H1 (cell line): ENCODE measurements at regions not wholly inside any gene's neighbourhood (a gene's known extent, or its start where the extent isn't known, plus 50 kb on each side); places are given as distances from the start of the nearest gene placed in this dataset.

Experiments used
- CTCF ChIA-PET: fragments of 300-600 bp; sonication (Branson Sonifier 250); formaldehyde crosslinking; loops from one replicate; lab custom pipeline; 2021; ENCODE audit not compliant: partially characterized antibody; lab: Charles Lee
- POLR2A ChIA-PET: fragments of 300-600 bp; sonication (Branson Sonifier 250); formaldehyde crosslinking; loops from one replicate; lab custom pipeline; 2021; ENCODE audit warnings: inconsistent platforms; ENCODE audit not compliant: partially characterized antibody; lab: Charles Lee
- DNase-seq, 2 experiments: peaks; one replicate each; pipeline versions ENCODE4 v3.0.0 to v3.0.0-alpha.2; 2010 to 2022; ENCODE audit warnings: low spot score in 2 of 2, low read depth in 1 of 2, mixed read lengths in 1 of 2
- FAIRE-seq: peaks from 2 replicates; lab custom pipeline; 2011; peaks lifted over from hg19 to GRCh38; lab: Jason Lieb, UNC
- H2AFZ ChIP-seq: 2 replicates; pipeline ENCODE4 v1.8.1; 2012; ENCODE audit warnings: low read length, inconsistent platforms
- H2AK5ac ChIP-seq: 2 replicates; pipeline ENCODE4 v1.6.1; 2013; ENCODE audit warnings: low read depth, low read length
- H2BK120ac ChIP-seq: replicated peaks from 2 replicates; pipeline ENCODE3; 2013; ENCODE audit warnings: low read depth, low read length, inconsistent platforms
- H2BK12ac ChIP-seq: 2 replicates; pipeline ENCODE4 v1.6.1; 2013; ENCODE audit warnings: low read depth, low read length
- H2BK15ac ChIP-seq: 2 replicates; pipeline ENCODE4 v1.6.1; 2013; ENCODE audit warnings: low read length
- H2BK20ac ChIP-seq: 2 replicates; pipeline ENCODE4 v1.6.1; 2013; ENCODE audit warnings: low read length
- H2BK5ac ChIP-seq: 2 replicates; pipeline ENCODE4 v1.6.1; 2013; ENCODE audit warnings: low read depth, low read length
- H3K14ac ChIP-seq: 2 replicates; pipeline ENCODE4 v1.6.1; 2013; ENCODE audit warnings: inconsistent platforms; ENCODE audit not compliant: insufficient read length
- H3K18ac ChIP-seq: 2 replicates; pipeline ENCODE4 v1.6.1; 2013; ENCODE audit warnings: low read length; ENCODE audit errors: extremely low read depth
- H3K23ac ChIP-seq: 2 replicates; pipeline ENCODE4 v1.6.1; 2013; ENCODE audit warnings: inconsistent platforms; ENCODE audit not compliant: insufficient read length
- H3K23me2 ChIP-seq: 2 replicates; pipeline ENCODE4 v1.6.1; 2013; ENCODE audit warnings: low read depth, low read length
- H3K27ac ChIP-seq: 2 replicates; pipeline ENCODE4 v1.6.1; 2011; ENCODE audit warnings: low read depth, low read length, inconsistent platforms
- H3K27me3 ChIP-seq, 4 experiments: replicated peaks in 1 of 4; 1 replicate in 1 of 4; 2 replicates in 3 of 4; pipeline versions ENCODE4 v1.6.1 to v1.8.1; 2011 to 2013; ENCODE audit warnings: low read length in 3 of 4, mild to moderate bottlenecking in 3 of 4, inconsistent platforms in 2 of 4, mixed read lengths in 2 of 4, moderate library complexity in 1 of 4; ENCODE audit not compliant: control insufficient read depth in 3 of 4, insufficient read depth in 3 of 4; ENCODE audit errors: extremely low read depth in 1 of 4
- H3K36me3 ChIP-seq, 4 experiments: 2 replicates each; pipeline versions ENCODE4 v1.6.1 to v1.8.1; 2011 to 2013; ENCODE audit warnings: mild to moderate bottlenecking in 4 of 4, low read length in 3 of 4, moderate library complexity in 2 of 4, control low read depth in 1 of 4, inconsistent platforms in 1 of 4; ENCODE audit not compliant: insufficient read depth in 4 of 4, control insufficient read depth in 2 of 4
- H3K4ac ChIP-seq: replicated peaks from 2 replicates; pipeline ENCODE3; 2013; ENCODE audit warnings: low read length, low read depth, mixed read lengths, inconsistent platforms; ENCODE audit not compliant: insufficient read length
- H3K4me1 ChIP-seq, 4 experiments: replicated peaks in 1 of 4; 1 replicate in 1 of 4; 2 replicates in 3 of 4; pipeline versions ENCODE4 v1.6.1 to v1.8.1; 2011 to 2013; ENCODE audit warnings: low read length in 3 of 4, inconsistent platforms in 2 of 4, mixed read lengths in 1 of 4; ENCODE audit not compliant: insufficient read depth in 4 of 4, control insufficient read depth in 3 of 4
- H3K4me2 ChIP-seq, 2 experiments: 2 replicates each; pipeline versions ENCODE4 v1.6.1 to v1.8.1; 2011 to 2013; ENCODE audit warnings: low read depth in 2 of 2, low read length in 2 of 2, control low read depth in 1 of 2, inconsistent platforms in 1 of 2, mild to moderate bottlenecking in 1 of 2; ENCODE audit not compliant: insufficient read depth in 1 of 2
- H3K4me3 ChIP-seq, 4 experiments: fragments of 200-600, 300-600 bp in 1 of 4; sonication (generic), shearing (Covaris generic), sonication (Bioruptor Twin) in 1 of 4; 2 replicates each; pipeline versions ENCODE4 v1.5.1 to v1.8.1; 2011 to 2016; ENCODE audit warnings: low read length in 4 of 4, low read depth in 3 of 4, control low read depth in 2 of 4, inconsistent platforms in 2 of 4, mild to moderate bottlenecking in 2 of 4, mixed read lengths in 1 of 4, moderate library complexity in 1 of 4; ENCODE audit not compliant: insufficient read depth in 2 of 4; ENCODE audit errors: extremely low read depth in 1 of 4
- H3K56ac ChIP-seq: replicated peaks from 2 replicates; pipeline ENCODE3; 2013; ENCODE audit warnings: low read depth, mild to moderate bottlenecking, mixed read lengths, low read length, inconsistent platforms; ENCODE audit not compliant: insufficient read length
- H3K79me1 ChIP-seq: 2 replicates; pipeline ENCODE4 v1.6.1; 2013; ENCODE audit warnings: low read depth, low read length, control low read depth
- H3K79me2 ChIP-seq, 2 experiments: 2 replicates each; pipeline versions ENCODE4 v1.6.1 to v1.8.1; 2012 to 2013; ENCODE audit warnings: low read length in 2 of 2, mild to moderate bottlenecking in 2 of 2, inconsistent platforms in 1 of 2; ENCODE audit not compliant: insufficient read depth in 2 of 2, control insufficient read depth in 1 of 2
- H3K9ac ChIP-seq, 4 experiments: replicated peaks in 1 of 4; 1 replicate in 1 of 4; 2 replicates in 3 of 4; pipeline versions ENCODE4 v1.6.1 to v1.8.1; 2011 to 2013; ENCODE audit warnings: low read depth in 3 of 4, low read length in 3 of 4, control low read depth in 2 of 4, mild to moderate bottlenecking in 2 of 4, moderate library complexity in 2 of 4, inconsistent platforms in 1 of 4; ENCODE audit errors: extremely low read depth in 1 of 4
- H3K9me3 ChIP-seq, 2 experiments: 2 replicates each; pipeline versions ENCODE4 v1.6.1 to v1.8.1; 2012 to 2013; ENCODE audit warnings: mild to moderate bottlenecking in 2 of 2, moderate library complexity in 2 of 2, control low read depth in 1 of 2, inconsistent platforms in 1 of 2, low read depth in 1 of 2, low read length in 1 of 2, mixed read lengths in 1 of 2; ENCODE audit not compliant: insufficient read depth in 2 of 2
- H4K20me1 ChIP-seq, 2 experiments: replicated peaks in 1 of 2; 2 replicates each; pipeline versions ENCODE3 to v1.8.1; 2011 to 2013; ENCODE audit warnings: inconsistent platforms in 2 of 2, low read length in 2 of 2, mild to moderate bottlenecking in 1 of 2; ENCODE audit not compliant: insufficient read depth in 2 of 2, control insufficient read depth in 1 of 2
- H4K5ac ChIP-seq: 2 replicates; pipeline ENCODE4 v1.6.1; 2013; ENCODE audit warnings: low read length, low read depth, mixed read lengths, inconsistent platforms; ENCODE audit not compliant: insufficient read length
- H4K8ac ChIP-seq: 2 replicates; pipeline ENCODE4 v1.8.0; 2013; ENCODE audit warnings: mild to moderate bottlenecking, moderate library complexity, low read length, inconsistent platforms; ENCODE audit not compliant: insufficient read depth; ENCODE audit errors: extremely low read depth
- H4K91ac ChIP-seq: replicated peaks from 2 replicates; pipeline ENCODE3; 2013; ENCODE audit warnings: low read length, mixed read lengths, inconsistent platforms; ENCODE audit not compliant: insufficient read length
- CBX5 ChIP-seq: fragments of 300-800, 300-1000 bp; sonication (generic); IDR thresholded peaks from 2 replicates; pipeline ENCODE4 v1.7.1; 2016; ENCODE audit warnings: antibody characterized with exemption, low read length, low read depth
- GTF2F1 ChIP-seq: IDR thresholded peaks from 2 replicates; pipeline ENCODE4 v1.6.1; 2012; ENCODE audit warnings: low read depth, low read length, improper control_type of control experiment, borderline replicate concordance
- HDAC2 ChIP-seq, 2 experiments: fragments of 300-600 bp in 1 of 2; sonication (generic) in 1 of 2; IDR thresholded peaks; 2 replicates each; pipeline ENCODE4 v1.6.1; 2011 to 2012; ENCODE audit warnings: low read depth in 2 of 2, low read length in 2 of 2, mild to moderate bottlenecking in 2 of 2, moderate library complexity in 2 of 2, borderline replicate concordance in 1 of 2, inconsistent platforms in 1 of 2
- JUND ChIP-seq: IDR thresholded peaks from 2 replicates; pipeline ENCODE4 v1.6.1; 2011; ENCODE audit warnings: mild to moderate bottlenecking, improper control_type of control experiment, low read length
- NANOG ChIP-seq: IDR thresholded peaks from 2 replicates; pipeline ENCODE4 v1.6.1; 2011; ENCODE audit warnings: low read length, low read depth, mild to moderate bottlenecking, inconsistent platforms; ENCODE audit not compliant: insufficient read depth, poor library complexity, severe bottlenecking
- RAD21 ChIP-seq, 2 experiments: IDR thresholded peaks in 1 of 2; conservative IDR thresholded peaks in 1 of 2; 2 replicates each; pipeline ENCODE4 v1.6.1; 2011; ENCODE audit warnings: low read depth in 2 of 2, low read length in 2 of 2, improper control_type of control experiment in 1 of 2, inconsistent platforms in 1 of 2, mild to moderate bottlenecking in 1 of 2, moderate library complexity in 1 of 2
- TAF7 ChIP-seq: optimal IDR thresholded peaks from 2 replicates; pipeline ENCODE3; 2011; ENCODE audit warnings: low read depth, mild to moderate bottlenecking, inconsistent platforms, low read length, moderate library complexity, borderline replicate concordance
- WGBS, 2 experiments: shearing (Covaris generic) in 1 of 2; methylation state at CpG; one replicate each; pipeline versions ENCODE4 v1.1.6 to v1.1.7; 2013 to 2015; ENCODE audit warnings: low lambda C conversion rate in 2 of 2, mixed read lengths in 2 of 2, inconsistent platforms in 1 of 2, low coverage in 1 of 2, missing lambda C conversion rate in 1 of 2; ENCODE audit not compliant: insufficient replicate concordance in 2 of 2, insufficient coverage in 1 of 2, insufficient read length in 1 of 2; ENCODE audit errors: extremely low coverage in 1 of 2, missing lambda C conversion rate in 1 of 2; 5-methylcytosine and 5-hydroxymethylcytosine counted together
- TF ChIP-seq, protein P1 (sequence below): IDR thresholded peaks from 2 replicates; pipeline ENCODE4 v1.6.1; 2012; ENCODE audit warnings: inconsistent platforms
- TF ChIP-seq, protein P2 (sequence below): IDR thresholded peaks from 2 replicates; pipeline ENCODE4 v1.6.1; 2012; ENCODE audit warnings: inconsistent platforms

GRCh38 chr6:112413780-112414179, 66.7 kb downstream of the RFPL4B start:
- POLR2A ChIA-PET: no interaction called here
- no peaks in the 10 kb centered on the region for H3K79me2 ChIP-seq
- H2BK20ac ChIP-seq: no peak overlapping the region
- WGBS, 2 experiments: 96% methylated on average over 1 of the region's 1 CpG; no CpG with 5 or more reads in 1 of the 2 experiments
- H3K18ac ChIP-seq: no peak overlapping the region
- H3K23ac ChIP-seq: no peak overlapping the region
- H3K27me3 ChIP-seq: no peaks in the 10 kb centered on the region
- no peak overlapping the region for H3K4me2 ChIP-seq
- no peak overlapping the region for H3K4ac ChIP-seq
- H3K9ac ChIP-seq: no peak overlapping the region
- H4K5ac ChIP-seq: no peak overlapping the region
- H2AFZ ChIP-seq: no peak overlapping the region
- no peak overlapping the region for H2AK5ac ChIP-seq
- no peak overlapping the region for H2BK5ac ChIP-seq
- peaks cover 2 to 3% of the 10 kb centered on the region in 2 experiments; a peak in 1 of 4 replicates for H3K9me3 ChIP-seq
- H2BK12ac ChIP-seq: no peak overlapping the region
- no peak overlapping the region for H3K14ac ChIP-seq
- H2BK15ac ChIP-seq: no peak overlapping the region
- DNase-seq (no peak), FAIRE-seq (no peak)
- no peak overlapping the region for H3K4me3 ChIP-seq
- no peaks in the 10 kb centered on the region for H3K4me1 ChIP-seq
- H4K91ac ChIP-seq: no peak overlapping the region
- H3K23me2 ChIP-seq: no peaks in the 10 kb centered on the region; the same call in 1 of the 2 replicates
- TF ChIP-seq TAF7 (no peak), GTF2F1 (no peak), HDAC2 (IDR thresholded peaks at IDR 0.05; ENCODE audit: borderline replicate concordance in 1 of 2, low read depth in 2 of 2, low read length in 2 of 2) (no peak), JUND (no peak), NANOG (no peak), CBX5 (no peak), RAD21 (IDR thresholded peaks at IDR 0.05 in 1 of 2, conservative IDR thresholded peaks at IDR 0.05 in 1 of 2; ENCODE audit: low read depth in 2 of 2, low read length in 2 of 2) (no peak)
- TF ChIP-seq, protein P1, sequence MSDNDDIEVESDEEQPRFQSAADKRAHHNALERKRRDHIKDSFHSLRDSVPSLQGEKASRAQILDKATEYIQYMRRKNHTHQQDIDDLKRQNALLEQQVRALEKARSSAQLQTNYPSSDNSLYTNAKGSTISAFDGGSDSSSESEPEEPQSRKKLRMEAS: no peak
- TF ChIP-seq, protein P2, sequence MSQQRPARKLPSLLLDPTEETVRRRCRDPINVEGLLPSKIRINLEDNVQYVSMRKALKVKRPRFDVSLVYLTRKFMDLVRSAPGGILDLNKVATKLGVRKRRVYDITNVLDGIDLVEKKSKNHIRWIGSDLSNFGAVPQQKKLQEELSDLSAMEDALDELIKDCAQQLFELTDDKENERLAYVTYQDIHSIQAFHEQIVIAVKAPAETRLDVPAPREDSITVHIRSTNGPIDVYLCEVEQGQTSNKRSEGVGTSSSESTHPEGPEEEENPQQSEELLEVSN: no peak
- H4K8ac ChIP-seq: no peak overlapping the region
- no peaks in the 10 kb centered on the region for H3K79me1 ChIP-seq
- H2BK120ac ChIP-seq: no peak overlapping the region
- H3K27ac ChIP-seq: no peak overlapping the region
- no peaks in the 10 kb centered on the region for H4K20me1 ChIP-seq
- H3K56ac ChIP-seq: no peak overlapping the region
- CTCF ChIA-PET: interaction anchor here (0.9 kb wide), 1 partner anchor 205 kb away, joined by 3 read pairs; no protein-coding TSS in a partner anchor
- no peaks in the 10 kb centered on the region for H3K36me3 ChIP-seq
